Mesodermal cell (in vitro differentiated cells): ENCODE measurements at regions not wholly inside any gene's neighbourhood (a gene's known extent, or its start where the extent isn't known, plus 50 kb on each side); places are given as distances from the start of the nearest gene placed in this dataset.

Experiments used
- H3K27ac ChIP-seq: 2 replicates; pipeline ENCODE4 v1.7.0; 2013; ENCODE audit warnings: mild to moderate bottlenecking, low read depth, low read length, moderate library complexity; ENCODE audit not compliant: severe bottlenecking
- H3K36me3 ChIP-seq: 2 replicates; pipeline ENCODE4 v1.7.1; 2013; ENCODE audit warnings: mild to moderate bottlenecking, low read length, moderate library complexity; ENCODE audit not compliant: control insufficient read depth, insufficient read depth
- H3K4me1 ChIP-seq: one replicate; pipeline ENCODE4 v1.7.1; 2013; ENCODE audit warnings: mild to moderate bottlenecking, low read length; ENCODE audit not compliant: insufficient read depth, control insufficient read depth, poor library complexity, severe bottlenecking
- H3K4me3 ChIP-seq: 2 replicates; pipeline ENCODE4 v1.7.0; 2013; ENCODE audit warnings: low read length, control low read depth, mild to moderate bottlenecking; ENCODE audit not compliant: insufficient read depth, poor library complexity, severe bottlenecking; ENCODE audit errors: extremely low read depth
- H3K9me3 ChIP-seq: 2 replicates; pipeline ENCODE4 v1.7.1; 2013; ENCODE audit warnings: mild to moderate bottlenecking, low read length, moderate library complexity; ENCODE audit not compliant: control insufficient read depth
- WGBS, 2 experiments: methylation state at CpG; one replicate each; pipeline ENCODE4 v1.1.5; 2013; ENCODE audit warnings: missing lambda C conversion rate in 2 of 2; ENCODE audit not compliant: insufficient coverage in 2 of 2; 5-methylcytosine and 5-hydroxymethylcytosine counted together

DNA sequence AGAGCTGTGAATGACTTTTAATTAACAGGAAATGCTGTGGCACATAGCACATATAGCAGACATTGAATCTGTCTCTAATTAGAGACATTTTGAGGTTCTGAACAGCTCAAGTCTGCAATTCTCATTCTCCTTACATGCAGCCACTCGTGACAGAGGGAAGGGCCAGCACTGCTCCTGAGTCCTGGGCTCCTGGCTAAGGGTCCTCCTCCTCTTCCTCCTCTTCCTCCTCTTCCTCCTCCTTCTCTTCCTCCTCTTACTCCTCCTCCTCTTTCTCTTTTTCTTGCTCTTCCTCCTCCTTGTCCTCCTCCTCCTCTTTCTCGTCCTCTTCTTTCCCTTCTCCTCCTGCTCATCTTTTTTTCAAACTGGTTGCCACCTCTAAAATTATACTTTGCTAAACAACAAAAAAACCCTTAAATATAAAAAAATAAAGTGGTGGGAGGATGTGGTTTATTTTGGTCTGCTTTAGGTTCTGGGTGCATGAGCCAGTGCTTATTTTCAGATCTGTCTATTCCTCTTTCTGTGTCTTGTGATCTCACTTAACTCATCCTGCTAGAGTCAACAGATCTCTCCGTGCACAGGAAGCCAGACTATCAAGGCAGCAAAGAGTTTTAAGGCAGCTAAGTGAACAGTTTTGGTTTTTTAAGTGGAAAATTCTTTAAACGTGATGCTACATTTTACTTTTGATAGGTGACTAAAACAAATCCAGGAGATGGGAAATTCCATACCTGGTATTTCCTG, 159.3 kb downstream of the CD83 start:
- no peaks in the 10 kb centered on the region for H3K4me1 ChIP-seq
- H3K4me3 ChIP-seq = no peak overlapping the region
- H3K27ac ChIP-seq = no peak overlapping the region
- 88 to 90% methylated on average over 2 to 3 of the region's 4 CpGs for WGBS, 2 experiments
- H3K9me3 ChIP-seq = peaks cover 16% of the 10 kb centered on the region
- H3K36me3 ChIP-seq = no peaks in the 10 kb centered on the region

- 96 to 100% methylated on average over 2 of the region's 2 CpGs for WGBS, 2 experiments
- Histone ChIP-seq H3K27ac (no peak overlapping the region), H3K36me3 (no peaks in the 10 kb centered on the region), H3K4me3 (no peak overlapping the region), H3K4me1 (no peaks in the 10 kb centered on the region), H3K9me3 (peaks cover 12% of the 10 kb centered on the region)
These were observed 159.9 kb downstream of the CD83 start for GRCh38 chr6:14277405-14277930.

GRCh38 chr6:14278006-14278405, 160.4 kb downstream of the CD83 start:
- Histone ChIP-seq H3K4me3 (no peak overlapping the region), H3K4me1 (no peaks in the 10 kb centered on the region), H3K36me3 (no peaks in the 10 kb centered on the region), H3K27ac (no peak overlapping the region), H3K9me3 (peaks cover 7% of the 10 kb centered on the region)
- 88% methylated on average over 1 of the region's 5 CpGs; no CpG with 5 or more reads in 1 of the 2 experiments for WGBS, 2 experiments

DNA sequence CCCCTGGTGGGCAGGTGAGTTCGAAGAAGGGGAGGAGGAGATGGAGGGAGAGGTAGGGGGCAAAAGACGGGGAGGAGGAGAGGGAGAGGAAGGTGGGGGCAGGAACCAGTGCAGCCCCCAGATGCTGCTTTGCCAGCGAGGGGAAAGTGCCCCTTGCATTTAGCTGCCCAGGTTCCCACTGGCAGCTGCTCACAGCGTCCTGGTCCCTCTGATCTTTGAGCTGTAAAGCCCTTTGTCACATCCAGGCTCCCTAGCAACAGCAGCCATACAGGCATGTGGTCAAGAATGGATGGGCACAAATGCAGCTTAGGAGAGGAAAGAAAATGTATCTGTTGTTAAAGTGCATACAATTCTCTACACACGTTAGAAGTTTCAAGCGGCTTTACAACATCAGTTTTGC, 160.9 kb downstream of the CD83 start:
- Histone ChIP-seq H3K4me3 (no peak overlapping the region), H3K36me3 (no peaks in the 10 kb centered on the region), H3K4me1 (no peaks in the 10 kb centered on the region), H3K9me3 (peaks cover 2% of the 10 kb centered on the region), H3K27ac (no peak overlapping the region)
- WGBS, 2 experiments = 63 to 85% methylated on average over 1 to 5 of the region's 6 CpGs

DNA sequence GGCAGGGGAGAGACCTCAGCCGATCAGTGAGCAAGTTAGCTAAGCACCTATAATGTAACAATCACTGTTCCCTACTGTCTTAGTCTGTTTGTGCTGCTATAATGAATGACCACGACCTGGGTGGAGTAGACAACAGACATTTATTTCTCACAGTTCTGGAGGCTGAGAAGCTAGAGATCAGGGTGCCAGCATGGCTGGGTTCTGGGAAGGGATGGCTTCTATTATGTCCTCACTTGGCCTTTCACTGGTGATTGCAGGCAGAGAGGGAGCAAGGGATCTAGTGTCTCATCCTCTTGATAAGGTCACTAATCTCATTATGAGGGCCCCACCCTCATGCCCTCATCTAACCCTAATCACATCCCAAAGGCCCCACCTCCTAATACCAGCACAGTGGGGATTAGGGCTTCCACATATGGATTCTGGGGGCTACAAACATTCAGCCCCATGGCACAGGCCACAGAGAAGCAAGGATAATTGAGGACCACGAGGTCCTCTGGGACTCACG, 162.5 kb downstream of the CD83 start:
- Histone ChIP-seq H3K36me3 (no peaks in the 10 kb centered on the region), H3K9me3 (no peaks in the 10 kb centered on the region), H3K27ac (no peak overlapping the region), H3K4me3 (no peak overlapping the region), H3K4me1 (no peaks in the 10 kb centered on the region)
- 84 to 93% methylated on average over 2 to 3 of the region's 4 CpGs for WGBS, 2 experiments

GRCh38 chr6:14280766-14281293, 163.3 kb downstream of the CD83 start:
- Histone ChIP-seq H3K36me3 (no peaks in the 10 kb centered on the region), H3K4me3 (no peak overlapping the region), H3K27ac (no peak overlapping the region), H3K4me1 (no peaks in the 10 kb centered on the region), H3K9me3 (no peaks in the 10 kb centered on the region)
- 89 to 92% methylated on average over 13 to 17 of the region's 17 CpGs for WGBS, 2 experiments

DNA sequence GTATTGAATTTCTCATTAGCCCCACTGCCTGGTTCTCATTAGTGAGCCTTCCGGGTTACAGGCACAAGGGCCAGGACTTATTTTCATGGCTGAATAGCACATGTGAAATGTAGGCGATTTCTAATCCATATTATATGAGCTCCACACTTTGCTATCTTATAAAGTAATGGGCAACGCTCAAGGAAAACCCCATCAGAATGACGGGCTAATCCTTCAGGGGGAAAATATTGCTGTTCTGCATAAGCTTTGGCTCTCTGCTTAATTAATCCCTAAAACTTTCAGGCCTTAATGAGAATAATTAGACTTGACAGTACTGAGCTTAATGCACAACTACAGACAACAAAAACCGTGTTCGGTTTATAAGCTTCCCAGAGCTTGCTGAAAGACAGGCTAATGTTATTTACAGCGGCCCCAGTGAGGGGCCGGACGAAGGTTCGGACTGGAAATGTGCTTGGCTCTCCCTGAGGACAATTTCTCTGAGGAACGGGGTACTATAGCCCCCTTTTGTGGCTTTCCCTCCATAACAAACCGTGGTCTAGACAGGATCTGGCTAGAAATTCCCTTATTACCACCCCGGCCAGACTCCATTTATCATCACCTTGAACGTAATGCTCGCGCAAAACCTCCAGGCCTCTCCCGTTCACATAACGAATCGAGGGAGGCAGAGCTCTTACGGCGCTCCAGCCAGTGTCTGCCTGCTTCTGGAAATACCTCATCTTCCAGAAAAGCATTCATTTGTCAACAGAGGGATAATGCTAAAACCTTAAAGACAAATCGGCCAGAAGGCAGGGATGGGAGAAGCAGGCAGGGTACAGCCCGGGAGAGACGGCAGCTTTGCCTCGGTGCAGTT, 164.5 kb downstream of the CD83 start:
- no peaks in the 10 kb centered on the region for H3K36me3 ChIP-seq
- no peaks in the 10 kb centered on the region for H3K9me3 ChIP-seq
- H3K4me1 ChIP-seq = no peaks in the 10 kb centered on the region
- no peak overlapping the region for H3K4me3 ChIP-seq
- H3K27ac ChIP-seq = no peak overlapping the region
- 92 to 94% methylated on average over 20 to 23 of the region's 25 CpGs for WGBS, 2 experiments

- WGBS, 2 experiments = 93 to 94% methylated on average over 5 to 7 of the region's 10 CpGs
- Histone ChIP-seq H3K4me1 (no peaks in the 10 kb centered on the region), H3K4me3 (no peak overlapping the region), H3K27ac (no peak overlapping the region), H3K9me3 (no peaks in the 10 kb centered on the region), H3K36me3 (no peaks in the 10 kb centered on the region)
These were observed 165.4 kb downstream of the CD83 start for GRCh38 chr6:14282854-14283505.

- no peak overlapping the region for H3K27ac ChIP-seq
- H3K4me3 ChIP-seq = no peak overlapping the region
- 94 to 96% methylated on average over 7 to 10 of the region's 12 CpGs for WGBS, 2 experiments
- no peaks in the 10 kb centered on the region for H3K36me3 ChIP-seq
- H3K4me1 ChIP-seq = no peaks in the 10 kb centered on the region
- H3K9me3 ChIP-seq = no peaks in the 10 kb centered on the region
These were observed 166.1 kb downstream of the CD83 start for GRCh38 chr6:14283600-14284235.
